AG04450 (cell line): ENCODE measurements at regions not wholly inside any gene's neighbourhood (a gene's known extent, or its start where the extent isn't known, plus 50 kb on each side); places are given as distances from the start of the nearest gene placed in this dataset.
"Not testable (repeated sequence)": the region's sequence is repeated elsewhere in the genome, so short reads cannot be mapped to it uniquely, and the experiment has no call there.

Source experiments
- CTCF ChIA-PET: fragments of 300-600, 350-600 bp; formaldehyde crosslinking; extraction: SDS; loops from one replicate; lab custom pipeline; 2022; ENCODE audit warnings: antibody characterized with exemption, inconsistent platforms; lab: Charles Lee
- POLR2A ChIA-PET: fragments of 350-600 bp; formaldehyde crosslinking; extraction: SDS; loops from one replicate; lab custom pipeline; 2021; ENCODE audit warnings: antibody characterized with exemption, inconsistent platforms; lab: Yijun Ruan, JAX
- DNase-seq: peaks from one replicate; pipeline ENCODE4 v3.0.0-alpha.2; 2011; ENCODE audit warnings: low read depth, low spot score
- H3K27ac ChIP-seq: one replicate; pipeline ENCODE4 v1.5.1; 2012; ENCODE audit warnings: low read depth, low read length, control low read depth
- H3K27me3 ChIP-seq: one replicate; pipeline ENCODE4 v1.6.0; 2012; ENCODE audit warnings: low read length; ENCODE audit not compliant: control insufficient read depth, insufficient read depth
- H3K4me3 ChIP-seq: 2 replicates; pipeline ENCODE4 v1.5.1; 2011; ENCODE audit warnings: mild to moderate bottlenecking, low read depth, low read length, control low read depth
- H3K9me3 ChIP-seq: 2 replicates; pipeline ENCODE4 v1.5.1; 2012; ENCODE audit warnings: low read length; ENCODE audit not compliant: control insufficient read depth, insufficient read depth
- TF ChIP-seq, protein P1 (sequence below): IDR thresholded peaks from 2 replicates; pipeline ENCODE4 v1.5.1; 2011; ENCODE audit warnings: low read depth, low read length, control low read depth, inconsistent platforms

DNA sequence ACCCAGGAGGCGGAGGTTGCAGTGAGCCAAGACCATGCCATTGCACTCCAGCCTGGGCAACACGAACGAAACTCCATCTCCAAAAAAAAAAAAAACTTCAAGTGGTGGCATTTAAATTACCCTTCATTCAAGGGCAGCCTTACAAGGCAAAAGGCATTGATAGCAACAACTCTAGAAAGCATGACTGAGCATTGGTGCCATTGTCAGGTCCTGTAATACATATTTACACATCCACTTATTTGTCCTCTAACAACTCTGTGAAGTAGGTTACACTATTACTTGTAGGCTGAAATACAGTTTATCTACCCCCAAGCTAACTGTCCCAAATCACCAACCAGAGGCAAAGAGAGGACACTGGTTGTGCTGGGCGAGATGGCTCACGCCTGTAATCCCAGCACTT lies 52.7 kb upstream of the LARP1 start:
- TF ChIP-seq, protein P1, sequence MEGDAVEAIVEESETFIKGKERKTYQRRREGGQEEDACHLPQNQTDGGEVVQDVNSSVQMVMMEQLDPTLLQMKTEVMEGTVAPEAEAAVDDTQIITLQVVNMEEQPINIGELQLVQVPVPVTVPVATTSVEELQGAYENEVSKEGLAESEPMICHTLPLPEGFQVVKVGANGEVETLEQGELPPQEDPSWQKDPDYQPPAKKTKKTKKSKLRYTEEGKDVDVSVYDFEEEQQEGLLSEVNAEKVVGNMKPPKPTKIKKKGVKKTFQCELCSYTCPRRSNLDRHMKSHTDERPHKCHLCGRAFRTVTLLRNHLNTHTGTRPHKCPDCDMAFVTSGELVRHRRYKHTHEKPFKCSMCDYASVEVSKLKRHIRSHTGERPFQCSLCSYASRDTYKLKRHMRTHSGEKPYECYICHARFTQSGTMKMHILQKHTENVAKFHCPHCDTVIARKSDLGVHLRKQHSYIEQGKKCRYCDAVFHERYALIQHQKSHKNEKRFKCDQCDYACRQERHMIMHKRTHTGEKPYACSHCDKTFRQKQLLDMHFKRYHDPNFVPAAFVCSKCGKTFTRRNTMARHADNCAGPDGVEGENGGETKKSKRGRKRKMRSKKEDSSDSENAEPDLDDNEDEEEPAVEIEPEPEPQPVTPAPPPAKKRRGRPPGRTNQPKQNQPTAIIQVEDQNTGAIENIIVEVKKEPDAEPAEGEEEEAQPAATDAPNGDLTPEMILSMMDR: no peak
- H3K9me3 ChIP-seq: no peaks in the 10 kb centered on the region
- no peak for DNase-seq
- H3K27me3 ChIP-seq: no peaks in the 10 kb centered on the region
- H3K4me3 ChIP-seq: no peak overlapping the region
- no peak overlapping the region for H3K27ac ChIP-seq
- POLR2A ChIA-PET: no interaction called here
- CTCF ChIA-PET: no interaction called here

DNA sequence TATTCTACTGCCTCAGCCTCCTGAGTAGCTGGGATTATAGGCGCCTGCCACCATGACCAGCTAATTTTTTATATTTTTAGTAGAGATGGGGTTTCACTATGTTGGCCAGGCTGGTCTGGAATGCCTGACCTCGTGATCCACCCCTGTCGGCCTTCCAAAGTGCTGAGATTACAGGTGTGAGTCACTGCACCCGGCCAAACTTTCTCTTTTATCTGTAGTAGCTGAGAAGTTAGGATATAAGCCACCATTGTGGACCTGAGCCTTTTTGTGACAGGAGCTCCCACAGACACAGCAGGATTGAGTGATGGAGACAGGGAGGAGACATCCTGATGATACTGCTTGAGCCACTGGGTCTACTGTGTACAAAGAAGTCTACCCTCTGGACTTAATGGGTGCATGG lies 53.5 kb upstream of the LARP1 start:
- H3K27ac ChIP-seq, H3K4me3 ChIP-seq, H3K27me3 ChIP-seq, H3K9me3 ChIP-seq, DNase-seq, POLR2A ChIA-PET: not testable (repeated sequence)
- CTCF ChIA-PET: interaction anchor here (0.6 kb wide), 1 partner anchor 204 kb away, joined by 5 read pairs; no protein-coding TSS in a partner anchor

DNA sequence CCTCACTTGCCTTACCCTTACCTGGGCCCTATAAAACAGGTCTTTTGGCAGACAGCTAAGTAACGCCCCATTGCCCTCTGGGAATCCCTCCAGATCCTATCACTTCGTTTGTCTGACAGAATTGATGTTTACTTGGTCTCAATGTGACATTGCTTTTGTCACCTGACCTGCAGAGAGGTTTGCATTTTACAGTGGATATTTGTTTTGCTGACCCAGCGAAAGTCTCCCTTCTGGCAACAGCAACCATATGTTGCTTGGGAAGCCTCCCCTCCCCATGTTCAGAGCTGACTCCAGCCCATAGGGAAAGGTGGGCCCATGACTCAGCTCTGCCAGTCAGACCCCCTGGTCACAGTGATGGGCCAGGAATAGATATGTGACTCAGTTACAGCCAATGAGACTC lies 54.0 kb upstream of the LARP1 start:
- ChIA-PET CTCF (no interaction called here), POLR2A (no interaction called here)
- no peaks in the 10 kb centered on the region for H3K27me3 ChIP-seq
- H3K9me3 ChIP-seq: no peaks in the 10 kb centered on the region
- TF ChIP-seq, protein P1: no peak
- no peak overlapping the region for H3K27ac ChIP-seq
- no peak overlapping the region for H3K4me3 ChIP-seq
- no peak for DNase-seq

DNA sequence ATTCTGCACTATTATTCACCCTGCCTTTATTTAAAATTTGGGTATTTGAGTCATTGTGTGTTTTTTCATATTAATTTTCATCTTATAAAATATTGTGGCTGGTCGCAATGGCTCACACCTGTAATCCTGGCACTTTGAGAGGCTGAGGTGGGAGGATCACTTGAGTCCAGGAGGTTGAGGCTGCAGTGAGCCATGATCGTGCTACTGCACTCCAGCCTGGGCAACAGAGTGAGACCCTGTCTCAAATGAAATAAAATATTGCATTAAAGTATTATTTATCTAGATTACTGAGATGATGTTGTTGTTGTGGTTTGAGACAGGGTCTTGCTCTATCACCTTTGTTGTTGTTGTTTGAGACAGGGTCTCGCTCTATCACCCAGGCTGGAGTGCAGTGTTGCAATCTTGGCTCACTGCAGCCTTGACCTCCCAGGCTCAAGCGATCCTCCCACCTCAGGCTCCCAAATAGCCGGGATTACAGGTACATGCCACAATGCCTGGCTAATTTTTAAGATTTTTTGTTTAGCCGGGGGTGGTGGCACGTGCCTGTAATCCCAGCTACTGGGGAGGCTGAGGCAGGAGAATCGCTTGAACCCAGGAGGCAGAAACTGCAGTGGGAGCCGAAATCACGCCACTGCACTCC lies 54.8 kb upstream of the LARP1 start:
- H3K4me3 ChIP-seq, H3K27me3 ChIP-seq, H3K9me3 ChIP-seq, DNase-seq, H3K27ac ChIP-seq, CTCF ChIA-PET: not testable (repeated sequence)
- POLR2A ChIA-PET: interaction anchor here (0.7 kb wide), 1 partner anchor 313 kb away, joined by 4 read pairs; no protein-coding TSS in a partner anchor

DNA sequence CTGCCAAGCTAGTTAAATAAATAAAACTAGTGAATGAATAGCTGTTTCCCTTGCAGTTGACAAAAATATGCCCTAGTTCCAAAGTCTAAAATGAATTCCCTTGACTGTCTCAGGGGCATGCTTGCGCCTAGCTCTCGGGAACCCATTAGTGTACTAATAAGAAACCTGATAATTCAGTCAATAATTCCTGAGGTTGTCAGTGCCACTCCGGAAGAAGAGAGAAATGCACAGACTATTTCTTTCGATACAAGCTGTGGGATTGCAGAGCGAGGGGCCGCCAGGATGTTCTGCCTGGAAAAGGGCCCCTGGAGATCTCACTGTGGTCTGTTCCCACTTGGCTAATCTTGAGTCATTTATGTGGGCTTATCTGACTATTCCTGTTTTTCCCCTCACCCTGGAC lies 56.4 kb upstream of the LARP1 start:
- ChIA-PET POLR2A (no interaction called here), CTCF (no interaction called here)
- H3K9me3 ChIP-seq: no peaks in the 10 kb centered on the region
- no peak overlapping the region for H3K27ac ChIP-seq
- TF ChIP-seq, protein P1: no peak
- H3K27me3 ChIP-seq: no peaks in the 10 kb centered on the region
- DNase-seq: no peak
- H3K4me3 ChIP-seq: no peak overlapping the region

DNA sequence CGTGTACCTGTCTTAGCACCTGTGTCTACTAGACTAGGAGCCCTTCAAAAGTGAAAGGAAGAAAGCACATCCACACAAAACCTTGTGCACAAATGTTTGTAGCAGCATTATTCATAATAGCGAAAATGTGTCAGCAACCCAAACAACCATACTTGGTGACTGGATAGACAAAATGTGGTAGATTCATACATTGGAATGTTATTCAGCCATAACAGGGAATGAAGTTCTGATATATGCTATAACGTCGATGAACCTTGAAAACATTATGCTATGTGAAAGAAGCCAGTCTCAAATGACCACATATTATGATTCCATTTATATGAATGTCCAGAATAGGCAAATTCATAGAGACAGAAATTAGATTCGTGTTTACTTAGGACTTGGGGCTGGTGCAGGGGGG lies 57.8 kb upstream of the LARP1 start:
- Histone ChIP-seq H3K4me3 (no peak overlapping the region), H3K27ac (no peak overlapping the region), H3K27me3 (no peaks in the 10 kb centered on the region), H3K9me3 (no peaks in the 10 kb centered on the region)
- peak; percentile 10 for DNase-seq
- ChIA-PET POLR2A (no interaction called here), CTCF (no interaction called here)
- TF ChIP-seq, protein P1: no peak
